Endothelial cell of umbilical vein (primary cell): ENCODE measurements at regions not wholly inside any gene's neighbourhood (a gene's known extent, or its start where the extent isn't known, plus 50 kb on each side); places are given as distances from the start of the nearest gene placed in this dataset.

Source experiments
- BruUV-seq: library from RNA; stranded (reverse); fragments of 400-500 nt; replicated peaks from 2 replicates; lab custom pipeline; 2021; lab: Mats Ljungman, UMichigan
- CTCF ChIA-PET: fragments of 300-600, 350-600 bp; sonication (Branson Sonifier 250); formaldehyde crosslinking; loops from one replicate; lab custom pipeline; 2021; ENCODE audit warnings: antibody characterized with exemption, inconsistent platforms; lab: Charles Lee
- POLR2A ChIA-PET: fragments of 300-600, 350-600 bp; sonication (Branson Sonifier 250); formaldehyde crosslinking; loops from one replicate; lab custom pipeline; 2021; ENCODE audit warnings: antibody characterized with exemption, inconsistent platforms; lab: Charles Lee
- DNase-seq: peaks from one replicate; pipeline ENCODE4 v3.0.0-alpha.2; 2011; ENCODE audit warnings: low read depth, low spot score
- FAIRE-seq: peaks from 2 replicates; lab custom pipeline; 2011; peaks lifted over from hg19 to GRCh38; lab: Jason Lieb, UNC
- H2AFZ ChIP-seq: 2 replicates; pipeline ENCODE4 v1.6.0; 2012; ENCODE audit warnings: low read depth, low read length, control low read depth, inconsistent platforms
- H3K27ac ChIP-seq: 2 replicates; pipeline ENCODE4 v1.5.1; 2011; ENCODE audit warnings: low read depth, mild to moderate bottlenecking, control low read depth, low read length, moderate library complexity; ENCODE audit not compliant: insufficient read depth
- H3K27me3 ChIP-seq, 2 experiments: 2 replicates each; pipeline versions ENCODE4 v1.6.0 to v1.6.1; 2011; ENCODE audit warnings: low read length in 2 of 2, mixed read lengths in 1 of 2; ENCODE audit not compliant: control insufficient read depth in 2 of 2, insufficient read depth in 2 of 2
- H3K36me3 ChIP-seq, 2 experiments: 2 replicates in 1 of 2; 3 replicates in 1 of 2; pipeline ENCODE4 v1.5.1; 2011; ENCODE audit warnings: low read length in 2 of 2, mild to moderate bottlenecking in 1 of 2, moderate library complexity in 1 of 2; ENCODE audit not compliant: control insufficient read depth in 2 of 2, insufficient read depth in 2 of 2; ENCODE audit errors: extremely low read depth in 1 of 2
- H3K4me1 ChIP-seq: 3 replicates; pipeline ENCODE4 v1.5.1; 2011; ENCODE audit warnings: mild to moderate bottlenecking, low read length; ENCODE audit not compliant: control insufficient read depth, insufficient read depth; ENCODE audit errors: extremely low read depth
- H3K4me2 ChIP-seq: 2 replicates; pipeline ENCODE4 v1.6.1; 2011; ENCODE audit warnings: low read length, control low read depth, mixed read lengths; ENCODE audit not compliant: insufficient read depth
- H3K4me3 ChIP-seq, 3 experiments: fragments of 200-600 bp in 1 of 3; sonication (generic), shearing (Covaris generic) in 1 of 3; replicated peaks in 1 of 3; 2 replicates each; pipeline ENCODE4 v1.5.1; 2011 to 2016; ENCODE audit warnings: control low read depth in 3 of 3, low read length in 3 of 3, mild to moderate bottlenecking in 2 of 3, inconsistent platforms in 1 of 3, low read depth in 1 of 3, moderate library complexity in 1 of 3; ENCODE audit not compliant: insufficient read depth in 1 of 3
- H3K79me2 ChIP-seq: 2 replicates; pipeline ENCODE4 v1.6.0; 2012; ENCODE audit warnings: low read length, inconsistent platforms; ENCODE audit not compliant: control insufficient read depth, insufficient read depth
- H3K9ac ChIP-seq: replicated peaks from 2 replicates; pipeline ENCODE3; 2011; ENCODE audit warnings: low read length, control low read depth; ENCODE audit not compliant: insufficient read depth; ENCODE audit errors: extremely low read depth
- H3K9me1 ChIP-seq: replicated peaks from 3 replicates; pipeline ENCODE4 v1.6.0; 2011; ENCODE audit warnings: mild to moderate bottlenecking, low read length; ENCODE audit not compliant: control insufficient read depth, insufficient read depth; ENCODE audit errors: extremely low read depth
- H3K9me3 ChIP-seq: replicated peaks from 2 replicates; pipeline ENCODE4 v1.5.1; 2012; ENCODE audit warnings: low read length, inconsistent platforms; ENCODE audit not compliant: control insufficient read depth, insufficient read depth
- H4K20me1 ChIP-seq: replicated peaks from 2 replicates; pipeline ENCODE3; 2011; ENCODE audit warnings: mild to moderate bottlenecking, low read length; ENCODE audit not compliant: control insufficient read depth, insufficient read depth; ENCODE audit errors: extremely low read depth
- CTCF ChIP-seq, 2 donors: IDR thresholded peaks; 1 replicate in 1 of 2; 2 replicates in 1 of 2; pipeline ENCODE4 v1.5.1; 2011; ENCODE audit warnings: low read length in 2 of 2, mild to moderate bottlenecking in 2 of 2, moderate library complexity in 2 of 2, control low read depth in 1 of 2, inconsistent platforms in 1 of 2, low read depth in 1 of 2; ENCODE audit not compliant: insufficient read depth in 1 of 2; ENCODE audit errors: extremely low read depth in 1 of 2
- EZH2 ChIP-seq: IDR thresholded peaks from 2 replicates; pipeline ENCODE4 v1.6.1; 2012; ENCODE audit warnings: borderline replicate concordance, low read depth, mild to moderate bottlenecking, moderate library complexity, low read length, inconsistent platforms; ENCODE audit not compliant: severe bottlenecking
- FOS ChIP-seq: IDR thresholded peaks from 2 replicates; pipeline ENCODE4 v1.6.1; 2011; ENCODE audit warnings: mild to moderate bottlenecking, low read length, moderate library complexity, borderline replicate concordance; ENCODE audit not compliant: insufficient read depth
- GATA2 ChIP-seq: IDR thresholded peaks from 2 replicates; pipeline ENCODE4 v1.7.0; 2011; ENCODE audit warnings: low read depth, mild to moderate bottlenecking, moderate library complexity, mixed read lengths, low read length; ENCODE audit not compliant: insufficient read length, insufficient read depth
- JUN ChIP-seq: IDR thresholded peaks from 2 replicates; pipeline ENCODE4 v1.6.1; 2011; ENCODE audit warnings: borderline replicate concordance, low read depth; ENCODE audit not compliant: insufficient read length, insufficient read depth
- MAX ChIP-seq: IDR thresholded peaks from 2 replicates; pipeline ENCODE4 v1.6.1; 2011; ENCODE audit not compliant: insufficient read depth, insufficient read length
- MYC ChIP-seq: IDR thresholded peaks from one replicate; pipeline ENCODE4 v1.6.1; 2011; ENCODE audit warnings: mild to moderate bottlenecking, low read depth, low read length
- POLR2A ChIP-seq: IDR thresholded peaks from 2 replicates; pipeline ENCODE4 v1.6.1; 2012; ENCODE audit warnings: low read depth, mild to moderate bottlenecking, control low read depth, low read length
- POLR2AphosphoS5 ChIP-seq: IDR thresholded peaks from 2 replicates; pipeline ENCODE4 v1.6.1; 2012; ENCODE audit warnings: low read depth, mild to moderate bottlenecking, control low read depth, low read length, moderate library complexity; ENCODE audit not compliant: insufficient read depth
- dilution Hi-C: fragments of 300-500 bp; cut with MboI; formaldehyde crosslinking; loops from one replicate; pipeline ENCODE4 v1.15.0; 2019; ENCODE audit warnings: low sequenced_read_pairs; ENCODE audit not compliant: extremely low pct_ligation_motif_present
- intact Hi-C: fragments of 100-400 bp; cut with micrococcal nuclease; formaldehyde crosslinking; loops from one replicate; pipeline ENCODE4 v1.10.0; 2022

- TF ChIP-seq POLR2A (no peak), FOS (peak; percentile 26)
- BruUV-seq, result no TSS peak
- Histone ChIP-seq H3K36me3 (no peaks in the 10 kb centered on the region), H3K79me2 (no peaks in the 10 kb centered on the region), H3K27ac (no peak overlapping the region), H3K27me3 (peaks cover 2 to 8% of the 10 kb centered on the region in 2 experiments), H3K9me3 (no peaks in the 10 kb centered on the region), H3K4me3 (no peak overlapping the region), H2AFZ (no peak overlapping the region), H3K4me2 (no peak overlapping the region), H3K9me1 (no peaks in the 10 kb centered on the region), H4K20me1 (no peaks in the 10 kb centered on the region), H3K9ac (no peak overlapping the region), H3K4me1 (peaks cover 4% of the 10 kb centered on the region)
- ChIA-PET POLR2A (no interaction called here), CTCF (interaction anchor here (1.2 to 12.8 kb wide), 2 partner anchors 31 to 125 kb away, joined by 3 to 282 read pairs; no protein-coding TSS in a partner anchor)
- FAIRE-seq (no peak), DNase-seq (peak; percentile 17)
- intact Hi-C loops (loop anchor here (5.0 kb wide), 1 partner anchor 37 kb away; no protein-coding TSS in a partner anchor), dilution Hi-C loops (no loop called here)
These were observed 56.8 kb upstream of the LRRC55 start for GRCh38 chr11:57124917-57125316.

GRCh38 chr11:57126766-57127400, 54.9 kb upstream of the LRRC55 start:
- Histone ChIP-seq H3K9ac (no peak overlapping the region), H3K4me1 (peaks cover 4% of the 10 kb centered on the region), H3K79me2 (no peaks in the 10 kb centered on the region), H3K27ac (no peak overlapping the region), H4K20me1 (no peaks in the 10 kb centered on the region), H3K4me3 (no peak overlapping the region), H3K4me2 (no peak overlapping the region), H3K27me3 (peaks cover 2 to 5% of the 10 kb centered on the region in 2 experiments), H3K36me3 (no peaks in the 10 kb centered on the region), H2AFZ (no peak overlapping the region), H3K9me3 (no peaks in the 10 kb centered on the region), H3K9me1 (no peaks in the 10 kb centered on the region)
- POLR2A ChIA-PET, result no interaction called here
- TF ChIP-seq MAX, result no peak
- no peak for TF ChIP-seq MYC
- TF ChIP-seq POLR2AphosphoS5, result no peak
- TF ChIP-seq CTCF (IDR thresholded peaks at IDR 0.05; ENCODE audit: extremely low read depth in 1 of 2, insufficient read depth in 1 of 2, low read depth in 1 of 2, low read length in 2 of 2), result no peak
- no peak for TF ChIP-seq JUN
- TF ChIP-seq POLR2A, result no peak
- no peak for TF ChIP-seq EZH2
- TF ChIP-seq GATA2, result no peak
- no peak for TF ChIP-seq FOS
- FAIRE-seq (no peak), DNase-seq (no peak)
- CTCF ChIA-PET, result interaction anchor here (1.1 to 12.8 kb wide), 2 partner anchors 14 to 123 kb away, joined by 3 to 282 read pairs; no protein-coding TSS in a partner anchor
- dilution Hi-C loops, result no loop called here
- intact Hi-C loops, result no loop called here
- no TSS peak for BruUV-seq
